ENCODE measurements at regions not wholly inside any gene's neighbourhood (a gene's known extent, or its start where the extent isn't known, plus 50 kb on each side); places are given as distances from the start of the nearest gene placed in this dataset.
"Not testable (repeated sequence)": the region's sequence is repeated elsewhere in the genome, so short reads cannot be mapped to it uniquely, and the experiment has no call there.

DNA sequence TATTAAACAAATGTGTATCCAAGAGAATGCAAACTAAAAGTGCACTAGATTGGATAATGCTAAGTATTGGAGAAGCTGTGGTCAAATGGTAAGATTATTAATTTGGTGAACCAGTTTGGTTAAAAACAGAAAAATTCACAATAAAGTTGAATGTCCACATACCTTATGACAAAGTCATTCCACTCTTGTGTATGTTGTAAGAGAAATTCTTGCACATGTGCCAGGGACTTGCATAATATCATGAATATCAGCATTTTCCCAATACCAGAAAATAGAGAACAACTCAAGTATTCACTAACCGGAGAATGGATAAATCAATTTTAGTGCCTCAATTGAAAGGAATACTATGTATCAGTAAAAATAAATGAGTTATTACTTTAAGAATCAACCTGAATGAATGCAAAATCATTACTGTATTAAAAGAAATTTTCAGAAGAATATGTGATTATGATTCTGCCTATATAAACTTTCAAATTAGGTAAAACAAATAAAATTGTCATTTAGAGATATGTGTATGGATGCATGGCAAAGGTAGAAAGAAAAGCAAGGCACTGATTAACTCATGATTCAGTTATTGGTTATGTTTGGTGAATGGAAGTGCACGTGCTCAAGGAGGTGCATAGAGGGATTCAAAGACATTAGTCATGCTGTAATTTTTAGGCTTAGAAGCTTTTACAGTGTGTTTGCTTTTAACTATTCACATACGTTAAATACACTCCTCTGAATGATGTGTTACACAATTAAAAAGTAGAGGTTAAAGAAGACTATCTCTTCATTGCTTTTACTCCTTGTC, 217.4 kb upstream of the KCNK2 start:
- Histone ChIP-seq H3K9ac (ENCODE audit: extremely low read depth, low read length, poor library complexity, severe bottlenecking) (no peak overlapping the region), H3K4me3 (ENCODE audit: low read length) (no peak overlapping the region), H3K27ac (ENCODE audit: low read depth, low read length) (no peak overlapping the region), H3K9me3 (ENCODE audit: control insufficient read depth, low read length) (no peaks in the 10 kb centered on the region), H3K27me3 (ENCODE audit: control insufficient read depth, insufficient read depth, low read length, poor library complexity, severe bottlenecking) (no peaks in the 10 kb centered on the region), H3K4me1 (ENCODE audit: control insufficient read depth, insufficient read depth, low read length) (no peaks in the 10 kb centered on the region), H3K36me3 (ENCODE audit: control insufficient read depth, insufficient read depth, low read length) (no peaks in the 10 kb centered on the region)
- no peaks in the 10 kb centered on the region for H3K4me1 Mint-ChIP-seq
- peaks cover 7% of the 10 kb centered on the region for H3K9me3 Mint-ChIP-seq
- no peak for DNase-seq
- no peak overlapping the region for H3K27ac Mint-ChIP-seq
- TF ChIP-seq, protein P1, sequence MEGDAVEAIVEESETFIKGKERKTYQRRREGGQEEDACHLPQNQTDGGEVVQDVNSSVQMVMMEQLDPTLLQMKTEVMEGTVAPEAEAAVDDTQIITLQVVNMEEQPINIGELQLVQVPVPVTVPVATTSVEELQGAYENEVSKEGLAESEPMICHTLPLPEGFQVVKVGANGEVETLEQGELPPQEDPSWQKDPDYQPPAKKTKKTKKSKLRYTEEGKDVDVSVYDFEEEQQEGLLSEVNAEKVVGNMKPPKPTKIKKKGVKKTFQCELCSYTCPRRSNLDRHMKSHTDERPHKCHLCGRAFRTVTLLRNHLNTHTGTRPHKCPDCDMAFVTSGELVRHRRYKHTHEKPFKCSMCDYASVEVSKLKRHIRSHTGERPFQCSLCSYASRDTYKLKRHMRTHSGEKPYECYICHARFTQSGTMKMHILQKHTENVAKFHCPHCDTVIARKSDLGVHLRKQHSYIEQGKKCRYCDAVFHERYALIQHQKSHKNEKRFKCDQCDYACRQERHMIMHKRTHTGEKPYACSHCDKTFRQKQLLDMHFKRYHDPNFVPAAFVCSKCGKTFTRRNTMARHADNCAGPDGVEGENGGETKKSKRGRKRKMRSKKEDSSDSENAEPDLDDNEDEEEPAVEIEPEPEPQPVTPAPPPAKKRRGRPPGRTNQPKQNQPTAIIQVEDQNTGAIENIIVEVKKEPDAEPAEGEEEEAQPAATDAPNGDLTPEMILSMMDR (conservative IDR thresholded peaks at IDR 0.05): no peak
- 75 to 92% methylated on average over 2 to 3 of the region's 3 CpGs for WGBS, 2 experiments (ENCODE audit: insufficient coverage in 1 of 2, insufficient read length in 1 of 2)
- no peaks in the 10 kb centered on the region for H3K27me3 Mint-ChIP-seq (ENCODE audit: insufficient read depth)
- H3K4me3 Mint-ChIP-seq: no peak overlapping the region
- peaks cover 3% of the 10 kb centered on the region for H3K36me3 Mint-ChIP-seq (ENCODE audit: low read depth)

DNA sequence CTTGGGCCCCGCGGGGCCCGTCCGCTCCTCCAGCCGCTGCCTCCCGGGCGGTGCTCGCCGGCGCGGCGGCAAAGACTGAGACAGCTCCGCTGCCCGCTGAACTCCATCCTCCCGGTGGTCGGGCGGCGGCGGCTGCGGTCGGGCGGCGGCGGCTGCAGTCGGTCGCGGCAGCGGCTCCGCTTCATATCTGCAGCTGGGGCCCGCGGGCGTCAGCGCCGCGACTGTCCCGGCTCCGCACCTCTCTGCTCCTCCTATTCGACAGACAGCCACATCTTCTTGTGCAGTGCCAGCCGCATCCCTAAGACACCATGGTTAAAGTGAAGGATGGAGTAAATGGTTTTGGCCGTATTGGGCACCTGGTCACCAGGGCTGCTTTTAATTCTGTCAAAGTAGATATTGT, 212.1 kb upstream of the KCNK2 start:
- DNase-seq; H3K27ac Mint-ChIP-seq; H3K36me3 Mint-ChIP-seq (ENCODE audit: low read depth); H3K4me1 Mint-ChIP-seq; H3K36me3 ChIP-seq (ENCODE audit: control insufficient read depth, insufficient read depth, low read length); H3K4me1 ChIP-seq (ENCODE audit: control insufficient read depth, insufficient read depth, low read length); H3K27me3 Mint-ChIP-seq (ENCODE audit: insufficient read depth); H3K27ac ChIP-seq (ENCODE audit: low read depth, low read length); H3K4me3 ChIP-seq (ENCODE audit: low read length); H3K9ac ChIP-seq (ENCODE audit: extremely low read depth, low read length, poor library complexity, severe bottlenecking); H3K9me3 ChIP-seq (ENCODE audit: control insufficient read depth, low read length); H3K4me3 Mint-ChIP-seq; H3K27me3 ChIP-seq (ENCODE audit: control insufficient read depth, insufficient read depth, low read length, poor library complexity, severe bottlenecking): not testable (repeated sequence)
- WGBS, 2 experiments (ENCODE audit: insufficient coverage in 1 of 2, insufficient read length in 1 of 2): 98% methylated on average over 35 of the region's 40 CpGs; no CpG with 5 or more reads in 1 of the 2 experiments
- H3K9me3 Mint-ChIP-seq: peaks cover 18% of the 10 kb centered on the region

DNA sequence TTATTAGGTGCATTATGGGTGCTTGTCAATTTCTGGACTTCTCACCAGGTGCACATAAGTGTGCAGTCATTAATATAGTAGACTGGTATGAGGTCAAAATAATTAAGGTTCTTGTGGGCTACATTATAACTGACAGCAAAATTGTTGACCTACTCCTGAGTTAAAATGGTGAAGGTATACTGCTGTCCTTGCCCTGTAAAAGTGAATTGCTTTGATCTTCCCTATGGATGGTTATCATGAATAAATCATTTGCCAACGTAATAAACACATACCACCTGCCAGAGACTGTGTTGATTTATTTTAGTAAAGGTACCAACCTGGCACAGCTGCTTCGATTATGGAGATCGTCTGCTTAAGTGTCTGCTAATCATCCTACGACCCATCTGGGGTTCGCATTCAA, 201.6 kb upstream of the KCNK2 start:
- WGBS, 2 experiments (ENCODE audit: insufficient coverage in 1 of 2, insufficient read length in 1 of 2): 84% methylated on average over 5 of the region's 5 CpGs; no CpG with 5 or more reads in 1 of the 2 experiments
- no peaks in the 10 kb centered on the region for H3K4me1 Mint-ChIP-seq
- TF ChIP-seq, protein P1 (conservative IDR thresholded peaks at IDR 0.05): no peak
- peaks cover 3% of the 10 kb centered on the region for H3K27me3 Mint-ChIP-seq (ENCODE audit: insufficient read depth)
- H3K9ac ChIP-seq (ENCODE audit: extremely low read depth, low read length, poor library complexity, severe bottlenecking): no peak overlapping the region
- H3K36me3 Mint-ChIP-seq (ENCODE audit: low read depth): no peaks in the 10 kb centered on the region
- H3K4me1 ChIP-seq (ENCODE audit: control insufficient read depth, insufficient read depth, low read length): no peaks in the 10 kb centered on the region
- no peaks in the 10 kb centered on the region for H3K9me3 Mint-ChIP-seq
- no peak overlapping the region for H3K4me3 ChIP-seq (ENCODE audit: low read length)
- no peaks in the 10 kb centered on the region for H3K9me3 ChIP-seq (ENCODE audit: control insufficient read depth, low read length)
- no peaks in the 10 kb centered on the region for H3K27me3 ChIP-seq (ENCODE audit: control insufficient read depth, insufficient read depth, low read length, poor library complexity, severe bottlenecking)
- no peak overlapping the region for H3K27ac Mint-ChIP-seq
- no peak overlapping the region for H3K4me3 Mint-ChIP-seq
- H3K27ac ChIP-seq (ENCODE audit: low read depth, low read length): no peak overlapping the region
- H3K36me3 ChIP-seq (ENCODE audit: control insufficient read depth, insufficient read depth, low read length): no peaks in the 10 kb centered on the region
- no peak for DNase-seq
